ENCODE measurements at regions not wholly inside any gene's neighbourhood (a gene's known extent, or its start where the extent isn't known, plus 50 kb on each side); places are given as distances from the start of the nearest gene placed in this dataset.
A peak's percentile ranks its signal among the peaks of the same experiment; 100 is the strongest.

- Histone ChIP-seq H3K27ac (no peak overlapping the region), H3K27me3 (no peaks in the 10 kb centered on the region), H3K4me1 (peaks cover 0 to 11% (median 3%) of the 10 kb centered on the region in 4 donors), H3K36me3 (peaks cover 0 to 6% (median 0%) of the 10 kb centered on the region in 3 donors), H3K4me3 (no peak overlapping the region), H3K9me3 (no peaks in the 10 kb centered on the region)
- intact Hi-C loops (cut with DNase I; ENCODE audit: low total_unique reads) = no loop called here
- no peak for TF ChIP-seq CTCF (IDR thresholded peaks at IDR 0.05)
- no peak for DNase-seq
Observed at GRCh38 chr14:97956581-97957340, 1159.6 kb downstream of the VRK1 start.

DNA sequence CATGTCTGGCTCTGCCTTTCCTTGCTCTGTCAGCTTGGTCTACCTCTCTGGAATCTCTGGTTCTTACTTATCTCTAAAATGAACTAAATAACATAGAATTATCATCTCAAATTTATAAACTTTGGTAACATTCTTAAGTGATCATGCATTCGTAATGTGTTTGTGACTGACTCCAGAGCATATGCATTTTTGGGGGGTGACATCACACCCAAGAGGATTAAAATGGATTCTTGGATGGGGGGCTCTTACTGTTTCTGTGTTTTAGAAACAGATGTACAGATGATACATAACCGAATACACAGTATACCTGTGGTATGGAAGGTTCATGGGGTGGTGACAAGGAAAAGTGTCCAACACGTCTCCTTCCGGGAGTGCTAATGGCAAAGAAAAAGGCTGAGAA, 1162.1 kb downstream of the VRK1 start:
- no peaks in the 10 kb centered on the region for H3K9me3 ChIP-seq
- no peak overlapping the region for H3K27ac ChIP-seq
- intact Hi-C loops (cut with DNase I; ENCODE audit: low total_unique reads) = no loop called here
- DNase-seq = no peak
- H3K27me3 ChIP-seq = no peaks in the 10 kb centered on the region
- peaks cover 0 to 11% (median 3%) of the 10 kb centered on the region in 4 donors for H3K4me1 ChIP-seq
- no peak overlapping the region for H3K4me3 ChIP-seq
- no peak for TF ChIP-seq CTCF (IDR thresholded peaks at IDR 0.05)
- H3K36me3 ChIP-seq = peaks cover 0 to 14% (median 0%) of the 10 kb centered on the region in 3 donors

DNA sequence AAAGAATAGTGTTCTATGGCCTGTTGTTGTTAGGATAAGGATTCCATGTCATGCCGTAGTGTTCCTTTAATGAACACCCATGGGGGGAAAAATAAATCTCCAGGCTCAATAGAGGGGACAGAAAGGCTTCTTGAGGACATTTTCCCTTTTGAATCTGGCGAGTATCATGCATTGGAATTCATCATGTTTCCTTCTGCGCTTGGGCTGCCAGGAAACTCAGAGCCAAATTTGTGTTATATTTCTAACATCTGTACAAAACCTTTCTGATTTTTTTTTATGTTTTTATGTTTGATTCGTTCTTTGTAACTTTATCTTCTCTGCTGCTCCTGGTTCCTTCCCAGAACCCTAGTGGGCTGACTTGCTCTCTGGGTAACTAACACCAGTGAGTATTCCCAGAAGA, 1163.3 kb downstream of the VRK1 start:
- no peak overlapping the region for H3K4me3 ChIP-seq
- intact Hi-C loops (cut with DNase I; ENCODE audit: low total_unique reads) = no loop called here
- TF ChIP-seq CTCF (IDR thresholded peaks at IDR 0.05) = no peak
- no peaks in the 10 kb centered on the region for H3K27me3 ChIP-seq
- H3K9me3 ChIP-seq = no peaks in the 10 kb centered on the region
- no peak for DNase-seq
- H3K27ac ChIP-seq = no peak overlapping the region
- peaks cover 0 to 14% (median 0%) of the 10 kb centered on the region in 3 donors for H3K36me3 ChIP-seq
- H3K4me1 ChIP-seq = peaks cover 0 to 11% (median 3%) of the 10 kb centered on the region in 4 donors

- no peak for DNase-seq
- H3K4me3 ChIP-seq = no peak overlapping the region
- TF ChIP-seq CTCF (IDR thresholded peaks at IDR 0.05) = no peak
- intact Hi-C loops (cut with DNase I; ENCODE audit: low total_unique reads) = no loop called here
- no peaks in the 10 kb centered on the region for H3K9me3 ChIP-seq
- peaks cover 0 to 3% (median 1%) of the 10 kb centered on the region in 4 donors for H3K4me1 ChIP-seq
- H3K36me3 ChIP-seq = no peaks in the 10 kb centered on the region
- H3K27me3 ChIP-seq = no peaks in the 10 kb centered on the region
- no peak overlapping the region for H3K27ac ChIP-seq
Observed at GRCh38 chr14:97970222-97970621, 1173.0 kb downstream of the VRK1 start.

DNA sequence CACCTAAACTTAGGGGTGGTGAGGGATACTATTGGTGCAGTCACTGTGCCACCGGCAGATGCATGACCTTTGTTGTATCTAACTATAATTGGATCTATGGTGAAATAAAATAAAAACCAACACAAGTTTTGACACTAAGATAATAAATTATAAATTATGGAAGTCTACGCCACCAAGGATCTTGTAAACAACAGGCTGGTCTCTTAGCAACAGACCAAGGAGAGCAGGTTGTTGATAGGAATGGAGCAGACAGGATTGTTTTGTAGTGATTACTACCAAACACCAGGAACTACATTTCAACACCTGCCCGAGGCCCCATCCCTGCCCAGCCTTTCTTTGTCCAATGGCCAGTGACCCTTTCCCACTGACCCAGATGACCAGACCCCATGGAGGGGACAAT, 1178.0 kb downstream of the VRK1 start:
- intact Hi-C loops (cut with DNase I; ENCODE audit: low total_unique reads) = no loop called here
- DNase-seq = no peak
- peaks cover 0 to 39% (median 31%) of the 10 kb centered on the region in 4 donors for H3K4me1 ChIP-seq
- no peaks in the 10 kb centered on the region for H3K27me3 ChIP-seq
- no peaks in the 10 kb centered on the region for H3K36me3 ChIP-seq
- peak overlapping the region in 1 of 2 donors; percentile 79 for H3K27ac ChIP-seq
- no peak overlapping the region for H3K4me3 ChIP-seq
- no peak for TF ChIP-seq CTCF (IDR thresholded peaks at IDR 0.05)
- no peaks in the 10 kb centered on the region for H3K9me3 ChIP-seq
